ENCODE measurements at regions not wholly inside any gene's neighbourhood (a gene's known extent, or its start where the extent isn't known, plus 50 kb on each side); places are given as distances from the start of the nearest gene placed in this dataset.

- ATAC-seq (ENCODE audit: poor library complexity), result no peak
- Histone ChIP-seq H3K9me3 (ENCODE audit: control insufficient read depth in 1 of 2, insufficient read depth in 1 of 2, low read length in 2 of 2) (peaks cover 0 to 10% of the 10 kb centered on the region in 2 experiments), H3K27me3 (ENCODE audit: control insufficient read depth in 1 of 2, insufficient read depth in 2 of 2, low read length in 2 of 2) (no peaks in the 10 kb centered on the region), H3K4me1 (ENCODE audit: insufficient read depth, low read length) (no peaks in the 10 kb centered on the region), H3K36me3 (ENCODE audit: insufficient read depth, low read length) (no peaks in the 10 kb centered on the region), H3K27ac (ENCODE audit: low read depth in 1 of 2, low read length in 2 of 2) (no peak overlapping the region), H3K4me3 (ENCODE audit: low read length) (no peak overlapping the region)
- no peak for TF ChIP-seq CTCF (IDR thresholded peaks at IDR 0.05)
- DNase-seq, result no peak
- Mint-ChIP-seq H3K4me1 (ENCODE audit: low read depth) (no peaks in the 10 kb centered on the region), H3K4me3 (no peak overlapping the region), H3K27ac (no peak overlapping the region), H3K36me3 (ENCODE audit: low read depth) (no peaks in the 10 kb centered on the region), H3K9me3 (peaks cover 10% of the 10 kb centered on the region), H3K27me3 (no peaks in the 10 kb centered on the region)
- intact Hi-C loops (cut with DNase I, micrococcal nuclease), result no loop called here
- CTCF ChIA-PET, result interaction anchor here (1.0 kb wide), 1 partner anchor 19 kb away, joined by 3 read pairs; no protein-coding TSS in a partner anchor
- POLR2A ChIA-PET, result no interaction called here
Measured at GRCh38 chr13:65057986-65058385, 2172.2 kb downstream of the PCDH9 start.

- CTCF ChIA-PET, result no interaction called here
- no peaks in the 10 kb centered on the region for H3K4me1 ChIP-seq (ENCODE audit: insufficient read depth, low read length)
- no peaks in the 10 kb centered on the region for H3K27me3 ChIP-seq (ENCODE audit: control insufficient read depth in 1 of 2, insufficient read depth in 2 of 2, low read length in 2 of 2)
- H3K4me3 ChIP-seq (ENCODE audit: low read length), result no peak overlapping the region
- intact Hi-C loops (cut with DNase I, micrococcal nuclease), result no loop called here
- Mint-ChIP-seq H3K27ac (no peak overlapping the region), H3K4me3 (no peak overlapping the region), H3K36me3 (ENCODE audit: low read depth) (no peaks in the 10 kb centered on the region), H3K27me3 (no peaks in the 10 kb centered on the region), H3K9me3 (peaks cover 6% of the 10 kb centered on the region), H3K4me1 (ENCODE audit: low read depth) (no peaks in the 10 kb centered on the region)
- H3K36me3 ChIP-seq (ENCODE audit: insufficient read depth, low read length), result no peaks in the 10 kb centered on the region
- no peak for TF ChIP-seq CTCF (IDR thresholded peaks at IDR 0.05)
- H3K9me3 ChIP-seq (ENCODE audit: control insufficient read depth in 1 of 2, insufficient read depth in 1 of 2, low read length in 2 of 2), result peaks cover 0 to 3% of the 10 kb centered on the region in 2 experiments
- DNase-seq (no peak), ATAC-seq (ENCODE audit: poor library complexity) (no peak)
- no peak overlapping the region for H3K27ac ChIP-seq (ENCODE audit: low read depth in 1 of 2, low read length in 2 of 2)
- POLR2A ChIA-PET, result no interaction called here
Measured at GRCh38 chr13:65054277-65054676, 2175.9 kb downstream of the PCDH9 start.

- Mint-ChIP-seq H3K36me3 (ENCODE audit: low read depth) (no peaks in the 10 kb centered on the region), H3K27ac (no peak overlapping the region), H3K9me3 (peaks cover 4% of the 10 kb centered on the region), H3K4me3 (no peak overlapping the region), H3K27me3 (no peaks in the 10 kb centered on the region), H3K4me1 (ENCODE audit: low read depth) (no peaks in the 10 kb centered on the region)
- peaks cover 0 to 15% of the 10 kb centered on the region in 2 experiments for H3K9me3 ChIP-seq (ENCODE audit: control insufficient read depth in 1 of 2, insufficient read depth in 1 of 2, low read length in 2 of 2)
- ChIA-PET POLR2A (no interaction called here), CTCF (no interaction called here)
- DNase-seq (no peak), ATAC-seq (ENCODE audit: poor library complexity) (no peak)
- no peak overlapping the region for H3K4me3 ChIP-seq (ENCODE audit: low read length)
- intact Hi-C loops (cut with DNase I, micrococcal nuclease), result no loop called here
- H3K4me1 ChIP-seq (ENCODE audit: insufficient read depth, low read length), result no peaks in the 10 kb centered on the region
- no peaks in the 10 kb centered on the region for H3K36me3 ChIP-seq (ENCODE audit: insufficient read depth, low read length)
- H3K27ac ChIP-seq (ENCODE audit: low read depth in 1 of 2, low read length in 2 of 2), result no peak overlapping the region
- no peaks in the 10 kb centered on the region for H3K27me3 ChIP-seq (ENCODE audit: control insufficient read depth in 1 of 2, insufficient read depth in 2 of 2, low read length in 2 of 2)
- TF ChIP-seq CTCF (IDR thresholded peaks at IDR 0.05), result no peak
Measured at GRCh38 chr13:65036999-65037398, 2193.1 kb downstream of the PCDH9 start.
